NCI-H82 (cell line): ENCODE measurements at regions not wholly inside any gene's neighbourhood (a gene's known extent, or its start where the extent isn't known, plus 50 kb on each side); places are given as distances from the start of the nearest gene placed in this dataset.

Source experiments
- DNase-seq: peaks from one replicate; lab custom pipeline; 2025; lab: John Stamatoyannopoulos, UW

DNA sequence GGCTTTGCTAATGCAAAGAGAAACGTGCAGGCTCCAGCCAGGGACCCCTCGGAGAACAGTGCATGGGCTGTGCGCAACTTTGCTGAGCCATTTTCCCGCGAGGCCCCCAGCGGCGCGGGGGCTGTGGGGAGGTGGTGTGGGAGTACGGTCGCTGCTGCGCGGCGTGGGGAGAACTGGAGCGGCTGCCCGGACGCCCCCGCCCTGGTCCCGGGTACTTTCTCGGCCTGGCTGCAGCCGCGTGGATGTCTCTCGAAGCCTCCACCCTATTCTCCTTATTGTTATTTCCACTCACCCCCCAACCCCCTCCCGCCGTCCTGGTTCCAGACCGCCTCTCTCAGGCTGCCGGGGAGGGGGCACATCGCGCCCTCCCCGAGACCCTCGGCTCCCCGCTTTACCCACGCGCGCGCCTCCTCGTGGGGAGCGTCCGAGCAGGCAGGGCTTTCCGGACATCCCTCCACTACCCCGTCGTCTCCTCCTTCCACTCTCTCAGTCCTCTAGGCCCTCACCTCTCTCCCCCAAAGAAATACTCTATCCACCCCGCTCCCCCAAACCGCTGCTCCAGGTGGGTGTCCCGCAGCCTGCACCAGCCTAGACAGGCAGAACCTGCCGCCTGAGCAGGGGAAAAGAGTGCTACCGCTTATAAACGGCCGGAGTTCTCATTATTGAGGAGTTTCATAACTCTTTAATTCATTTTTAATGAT, 68.6 kb upstream of the TBCA start:
- no peak for DNase-seq

DNA sequence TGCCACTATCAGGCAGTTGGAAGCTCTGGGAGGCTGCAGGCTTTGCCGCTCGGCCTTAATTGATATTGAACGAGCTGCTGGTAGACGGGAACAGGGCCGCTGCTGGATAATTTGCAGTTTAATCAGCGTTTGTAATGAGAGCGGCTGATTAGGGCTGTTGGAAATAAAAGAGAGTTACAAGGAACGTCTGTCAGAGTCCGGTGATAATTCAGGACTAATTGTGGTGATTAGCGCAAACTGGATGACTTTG, 68.2 kb upstream of the TBCA start:
- peak; percentile 73 for DNase-seq

DNA sequence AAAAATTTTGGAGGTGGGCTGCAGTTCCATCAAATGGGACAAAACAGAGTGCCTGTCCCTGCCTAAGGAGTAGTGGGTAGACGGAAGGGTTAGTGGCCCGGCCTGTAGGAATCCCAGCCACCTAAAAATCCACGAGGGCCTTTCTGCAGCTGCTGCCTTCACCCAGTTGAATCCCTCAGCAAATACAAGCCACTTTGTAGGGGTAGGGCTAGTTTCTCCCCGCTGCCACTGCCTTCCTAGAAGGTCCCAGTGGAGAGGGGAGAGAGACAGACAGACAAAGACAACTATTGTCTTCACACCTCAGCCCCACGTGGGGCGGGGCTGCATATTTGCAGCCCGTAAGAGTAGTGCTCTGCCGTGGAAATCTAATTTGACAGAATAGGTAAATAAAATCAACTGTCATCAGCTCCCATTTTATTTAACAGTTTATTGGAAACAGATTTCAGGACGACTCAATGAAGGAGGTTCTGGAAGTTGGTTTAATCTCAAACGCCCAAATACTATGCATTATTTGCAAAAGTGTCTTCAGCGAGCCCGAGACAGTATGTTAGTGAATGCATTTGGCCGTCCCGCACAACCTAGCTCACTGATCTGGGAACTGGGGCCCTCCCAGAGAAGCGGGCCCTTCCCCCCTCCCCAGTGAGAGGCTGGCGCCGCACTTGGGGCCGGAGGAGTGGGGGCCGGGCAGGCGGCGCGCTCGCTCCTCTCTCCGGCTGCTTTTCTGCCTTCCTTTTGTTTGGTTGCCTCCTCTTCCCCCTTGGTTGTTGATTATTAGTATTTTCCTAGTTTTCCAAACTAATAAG, 67.6 kb upstream of the TBCA start:
- DNase-seq, result peak; percentile 65

DNA sequence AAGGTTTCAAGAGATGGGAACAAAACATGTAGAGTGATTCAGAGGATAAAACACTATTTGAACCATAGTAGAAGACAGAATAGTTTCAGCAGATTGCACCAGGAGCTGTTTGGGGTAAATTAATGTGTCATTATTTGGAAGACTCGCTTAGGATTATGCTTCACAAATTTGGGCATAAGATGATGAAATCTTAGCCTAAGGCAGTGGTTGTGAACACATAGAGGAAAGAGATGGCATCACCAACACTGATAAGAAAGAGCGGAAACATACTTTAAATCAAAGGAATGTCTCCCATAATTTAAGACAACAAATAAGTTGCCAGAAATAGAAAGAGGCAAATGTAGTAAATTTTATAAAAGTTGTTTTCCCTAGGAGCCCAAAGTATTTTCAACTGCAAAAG, 66.1 kb upstream of the TBCA start:
- DNase-seq, result no peak

DNA sequence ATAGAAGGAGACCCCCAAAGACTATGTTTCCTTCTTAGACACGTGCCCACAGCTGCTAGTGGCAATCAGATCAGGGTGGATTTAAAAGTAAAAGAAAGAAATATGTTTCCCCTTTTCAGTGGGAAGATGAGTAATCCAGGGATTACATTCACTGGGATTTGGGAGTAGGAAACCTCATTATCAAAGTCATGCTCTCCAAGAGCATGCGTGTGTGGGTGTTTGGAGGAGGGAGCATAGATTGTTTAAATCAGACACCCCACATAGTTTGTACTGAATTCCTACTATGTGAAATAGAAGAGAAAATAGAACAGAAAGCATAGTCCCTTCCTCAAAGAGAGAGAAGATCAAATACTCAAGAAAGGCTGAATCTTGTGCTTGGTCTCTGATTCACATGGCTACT, 65.5 kb upstream of the TBCA start:
- peak; percentile 63 for DNase-seq

DNA sequence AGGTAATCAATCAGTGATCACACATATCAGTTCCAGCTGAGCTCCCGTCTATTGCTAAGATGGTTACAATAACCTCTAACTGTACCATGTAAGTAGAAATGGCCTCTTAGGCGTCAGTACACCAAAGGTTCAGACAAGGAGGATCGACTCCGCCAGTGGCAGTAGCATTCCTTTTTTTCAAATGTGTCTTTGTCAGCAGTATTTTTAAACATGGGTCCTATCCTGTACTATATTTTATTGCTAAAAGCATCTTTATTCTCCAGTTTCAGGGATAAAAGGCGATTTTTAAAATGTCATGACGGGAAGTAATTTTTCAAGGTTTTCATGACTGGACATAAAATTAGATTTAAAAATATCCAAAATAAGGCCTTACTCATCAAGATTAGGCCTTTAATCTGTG, 64.8 kb upstream of the TBCA start:
- no peak for DNase-seq

DNA sequence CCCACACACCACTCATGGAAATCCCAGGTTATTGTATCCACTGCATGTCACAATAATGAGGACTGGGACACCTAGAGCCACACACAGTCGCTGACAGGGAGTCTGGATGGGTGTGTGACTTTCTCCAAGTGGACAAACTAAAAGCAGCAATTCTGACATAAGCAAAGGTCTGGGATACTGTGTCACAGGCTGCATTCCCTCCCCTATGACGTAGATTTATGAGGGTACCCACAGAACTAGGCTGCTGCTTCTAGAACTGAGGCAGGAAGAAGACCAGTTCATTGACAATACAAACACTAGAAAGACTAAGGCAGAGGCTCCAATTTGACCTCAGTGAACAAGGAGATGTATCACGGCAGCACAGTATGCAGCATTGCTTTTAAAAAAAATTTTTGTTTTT, 63.6 kb upstream of the TBCA start:
- DNase-seq, result no peak

DNA sequence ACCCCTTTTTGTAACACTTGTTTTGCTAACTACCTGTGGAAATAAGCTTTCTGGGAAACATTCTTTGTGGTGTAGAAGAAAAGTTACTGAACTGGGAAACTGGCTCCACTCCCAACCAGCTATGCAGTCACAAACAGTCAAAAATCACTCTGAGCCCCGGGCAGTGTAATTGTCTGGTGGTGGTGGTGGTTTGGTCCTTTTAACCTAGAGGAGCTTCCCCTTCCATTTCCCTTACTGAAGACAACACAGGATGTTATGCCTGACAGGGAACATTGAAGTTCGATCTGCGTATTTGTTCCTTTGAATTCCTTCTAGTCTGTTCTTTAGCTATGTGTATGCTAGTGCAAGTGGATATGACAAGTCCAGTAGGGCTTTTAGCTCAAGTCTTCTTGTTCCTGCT, 56.8 kb upstream of the TBCA start:
- DNase-seq, result no peak

DNA sequence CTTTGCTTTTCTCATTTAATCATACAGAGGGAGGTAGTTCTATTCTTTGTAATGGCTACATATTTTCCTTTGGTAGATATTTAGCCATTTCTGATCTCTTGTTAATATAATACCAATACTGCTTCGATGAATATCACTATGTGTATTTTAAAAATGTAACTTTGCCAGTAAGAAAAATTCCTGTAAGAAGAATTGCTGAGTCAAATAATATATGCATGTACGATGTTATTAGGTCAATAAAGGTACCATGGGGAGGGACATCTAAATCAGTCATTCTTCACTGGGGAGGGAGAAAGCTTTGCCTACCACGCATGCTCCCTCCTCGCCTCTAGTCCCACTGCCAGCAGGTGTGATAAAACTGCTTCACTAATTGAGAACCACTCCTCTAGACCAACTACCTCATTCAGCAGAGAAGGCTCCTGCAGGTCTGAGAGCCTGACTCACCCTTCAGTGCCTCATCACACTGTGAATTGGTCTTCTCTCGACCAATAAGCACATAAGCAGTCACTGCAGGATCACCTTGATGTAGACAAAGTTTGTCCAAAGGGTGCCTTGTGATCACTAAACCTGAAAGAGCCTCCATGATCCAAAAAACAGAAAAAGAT, 56.1 kb upstream of the TBCA start:
- DNase-seq, result no peak

DNA sequence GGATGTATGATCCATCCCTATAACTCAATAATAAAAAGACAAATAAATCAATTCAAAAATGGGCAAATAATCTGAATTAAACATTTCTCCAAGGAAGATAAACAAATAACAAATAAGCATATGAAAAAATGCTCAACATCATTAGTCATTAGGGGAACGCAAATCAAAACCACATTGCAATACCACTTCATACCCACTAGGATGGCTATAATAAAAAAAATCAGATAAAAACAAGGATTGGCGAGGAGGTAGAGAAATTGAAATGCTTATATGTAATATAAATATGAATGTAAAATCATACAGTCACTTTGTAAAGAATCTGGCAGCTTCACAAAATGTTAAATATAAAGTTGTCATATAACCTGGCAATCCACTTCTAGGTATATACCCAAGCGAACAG, 52.3 kb upstream of the TBCA start:
- no peak for DNase-seq
